ENCODE measurements at regions not wholly inside any gene's neighbourhood (a gene's known extent, or its start where the extent isn't known, plus 50 kb on each side); places are given as distances from the start of the nearest gene placed in this dataset.

DNA sequence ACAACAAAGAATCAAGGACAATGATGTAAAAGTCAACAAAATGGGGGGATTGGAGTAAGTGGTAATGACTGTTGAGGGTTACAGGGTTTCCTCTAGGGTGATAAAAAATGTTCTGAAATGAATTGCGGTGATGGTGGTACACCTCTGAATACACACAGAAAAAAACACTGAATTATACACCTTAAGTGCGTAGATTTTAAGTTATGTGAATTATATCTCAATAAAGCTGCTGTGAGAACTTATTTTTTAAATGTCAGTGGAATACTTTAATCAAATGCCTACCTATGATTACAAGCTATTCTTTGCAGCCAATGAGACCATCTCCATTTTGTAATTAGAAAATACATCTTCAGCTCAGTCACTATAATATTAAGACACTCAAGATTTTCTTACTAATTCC is 53.5 kb downstream of the ZNF608 start:
- DNase-seq (ENCODE audit: low read depth), result no peak

DNA sequence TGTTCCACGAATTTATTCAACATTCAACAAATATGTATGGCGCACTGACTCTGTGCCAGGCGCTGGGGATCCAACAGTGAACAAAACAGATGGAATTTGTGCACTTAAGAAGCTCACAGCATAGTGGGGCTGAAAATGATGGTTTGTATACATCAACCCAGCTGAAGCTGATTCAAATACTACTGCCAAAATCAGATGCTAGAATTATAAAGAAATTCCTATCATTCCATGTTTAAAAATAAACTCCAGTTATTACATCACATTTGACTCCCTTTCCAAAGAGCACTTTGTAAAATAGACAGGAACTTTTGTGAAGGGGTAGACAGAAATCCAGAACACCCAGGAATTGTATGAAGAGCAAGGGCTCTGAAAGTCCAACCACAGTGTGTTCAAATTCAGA is 54.1 kb downstream of the ZNF608 start:
- DNase-seq (ENCODE audit: low read depth), result peak; percentile 11

DNA sequence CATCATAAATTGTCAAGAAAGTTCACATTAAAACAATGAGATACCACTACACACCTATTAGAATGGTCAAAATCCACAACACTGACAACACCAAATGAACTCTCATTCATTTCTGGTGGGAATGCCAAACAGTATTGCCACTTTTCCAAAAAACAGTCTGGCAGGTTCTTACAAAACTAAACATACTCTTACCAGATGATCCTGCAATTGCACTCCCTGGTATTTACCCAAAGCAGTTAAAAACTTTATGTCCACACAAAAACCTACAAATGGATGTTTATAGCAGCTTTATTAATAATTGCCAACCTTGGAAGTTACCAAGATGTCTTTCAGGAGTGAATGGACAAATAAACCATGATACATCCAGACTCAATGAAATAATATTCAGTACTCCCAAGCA is 56.8 kb downstream of the ZNF608 start:
- DNase-seq (ENCODE audit: low read depth), result no peak

DNA sequence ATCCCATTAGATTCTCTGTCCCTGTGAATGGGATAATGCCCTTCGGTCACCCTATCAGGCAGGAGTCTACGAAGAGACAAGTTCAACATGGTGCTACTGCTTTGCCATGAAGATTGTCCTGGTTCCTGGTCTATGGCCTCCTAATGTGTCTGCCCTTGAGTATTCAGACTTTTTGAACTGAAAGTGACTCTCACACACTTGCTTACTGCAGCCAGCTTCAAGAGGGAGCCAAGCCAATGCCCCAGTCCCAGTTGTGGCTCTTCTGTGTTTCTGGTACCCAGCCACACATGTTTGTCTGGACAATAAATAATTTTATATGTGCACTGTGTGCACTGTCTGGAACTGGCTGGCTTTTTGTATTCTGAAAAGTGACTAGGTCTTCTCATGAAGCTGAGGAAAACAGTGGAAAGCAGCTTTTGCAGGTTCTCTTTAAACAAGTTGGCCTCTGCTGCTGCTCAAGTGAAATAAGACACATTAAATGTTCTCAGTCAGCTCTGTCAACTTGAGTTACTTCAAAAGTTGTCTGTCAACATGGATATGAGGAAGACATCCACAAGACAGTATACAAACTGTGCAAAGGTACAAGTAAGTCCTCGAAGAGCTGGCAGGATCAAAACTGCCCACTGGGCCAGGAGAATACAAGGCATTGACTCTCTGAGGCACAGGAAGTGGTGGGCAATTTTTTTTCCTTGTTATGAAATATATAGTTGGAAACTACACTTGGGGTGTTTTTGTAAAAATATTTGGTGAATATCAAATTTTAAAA is 60.0 kb downstream of the ZNF608 start:
- no peak for DNase-seq (ENCODE audit: low read depth)

GRCh38 chr5:124685404-124685930 is 61.0 kb downstream of the ZNF608 start:
- DNase-seq (ENCODE audit: low read depth), result no peak

DNA sequence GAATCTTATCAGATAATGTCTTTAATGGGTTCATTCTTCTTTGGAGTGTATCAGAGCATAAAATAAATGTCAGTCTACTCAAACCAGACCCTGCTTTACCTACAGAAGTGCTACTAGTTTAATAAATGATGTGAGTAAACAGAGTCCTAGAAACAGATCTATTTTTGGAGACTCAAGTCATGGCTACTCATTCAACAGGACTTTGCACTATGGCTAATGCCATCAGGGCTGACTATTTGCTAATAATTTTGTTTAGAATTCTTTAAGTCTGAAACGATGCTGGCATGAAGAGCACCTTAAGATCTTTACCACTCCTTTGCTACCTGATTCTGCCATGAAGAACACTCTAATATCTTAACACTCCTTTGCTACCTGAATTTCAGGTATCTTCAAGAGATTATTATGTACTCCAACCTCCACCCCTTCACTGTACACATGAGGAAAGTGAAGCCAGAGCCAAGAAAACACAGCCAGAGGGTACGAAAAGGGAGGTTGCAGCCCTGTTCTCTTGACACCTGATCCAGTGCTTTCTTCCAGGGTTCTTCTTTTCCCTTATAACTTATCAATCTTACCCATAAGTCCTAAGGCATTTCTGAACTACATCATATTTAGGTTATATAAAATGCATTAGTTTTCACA is 62.4 kb downstream of the ZNF608 start:
- DNase-seq (ENCODE audit: low read depth), result no peak

GRCh38 chr5:124679578-124680199 is 66.8 kb downstream of the ZNF608 start:
- no peak for DNase-seq (ENCODE audit: low read depth)

- no peak for DNase-seq (ENCODE audit: low read depth)
Observed at GRCh38 chr5:124678922-124679519, 67.4 kb downstream of the ZNF608 start.

GRCh38 chr5:124678468-124678867 is 68.0 kb downstream of the ZNF608 start:
- DNase-seq (ENCODE audit: low read depth), result no peak

DNA sequence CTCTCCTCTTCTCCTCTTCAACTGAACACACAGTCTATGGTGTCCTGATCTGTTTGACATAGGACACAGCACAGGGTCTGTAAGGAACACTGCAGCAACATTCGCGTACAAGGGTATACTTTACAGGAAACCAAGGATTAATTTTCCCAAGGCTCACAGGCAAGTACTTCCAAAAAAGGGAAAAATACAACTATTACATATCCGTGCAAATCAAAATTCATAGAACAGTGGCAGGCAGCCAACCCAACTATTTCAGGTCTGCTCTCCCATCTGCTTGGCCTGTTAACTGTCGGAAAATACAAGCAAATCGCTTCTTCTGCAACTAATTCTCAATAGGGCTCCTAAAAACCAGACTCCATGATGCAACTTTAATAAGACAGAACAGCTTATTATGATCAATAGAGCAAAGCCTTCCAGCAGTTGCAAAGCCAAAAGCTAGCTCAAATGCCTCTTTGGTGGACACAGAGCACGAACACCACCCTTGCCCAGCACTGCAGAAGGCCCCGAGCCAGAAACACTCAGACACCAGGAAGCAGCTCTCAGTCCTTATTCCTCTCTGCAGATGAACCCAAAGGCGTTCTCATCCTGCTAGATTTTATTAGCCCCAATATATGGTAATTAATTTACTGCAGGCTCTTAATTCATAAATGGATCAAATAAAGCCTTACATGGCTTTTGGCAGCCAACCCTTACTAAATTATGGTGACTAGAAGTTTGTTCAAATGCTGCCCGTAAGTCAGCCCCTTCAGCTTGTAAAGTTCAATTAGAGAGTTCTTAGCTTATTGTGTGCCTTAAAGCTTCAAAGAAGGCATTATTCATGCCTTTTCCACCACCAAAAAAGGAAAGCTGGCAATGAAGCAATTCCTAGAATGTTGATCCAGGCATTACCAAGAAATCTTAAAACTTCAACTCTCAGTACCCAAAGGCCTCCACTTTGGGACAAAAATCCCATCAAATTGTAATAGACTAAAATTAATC is 68.8 kb downstream of the ZNF608 start:
- peak; percentile 16 for DNase-seq (ENCODE audit: low read depth)

GRCh38 chr5:124675931-124676846 is 70.2 kb downstream of the ZNF608 start:
- no peak for DNase-seq (ENCODE audit: low read depth)

DNA sequence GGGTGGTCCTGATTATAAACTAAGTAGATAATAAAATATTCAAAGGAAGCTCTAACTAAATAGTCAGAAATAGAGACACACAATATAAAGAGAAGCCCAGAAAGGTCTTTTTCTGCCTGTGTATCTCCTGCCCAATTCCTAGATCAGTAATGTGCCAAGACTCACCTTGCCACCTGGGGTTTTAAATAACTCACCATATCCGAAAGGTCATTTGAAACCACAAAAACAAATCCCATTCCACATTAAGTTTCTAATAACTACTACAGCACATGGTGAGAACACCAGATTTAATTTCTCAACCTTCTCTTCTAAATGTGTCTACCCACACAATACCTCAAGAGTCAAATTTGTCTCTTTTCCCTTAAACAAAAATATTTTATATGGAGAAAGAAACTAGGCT is 75.2 kb downstream of the ZNF608 start:
- DNase-seq (ENCODE audit: low read depth), result no peak

DNA sequence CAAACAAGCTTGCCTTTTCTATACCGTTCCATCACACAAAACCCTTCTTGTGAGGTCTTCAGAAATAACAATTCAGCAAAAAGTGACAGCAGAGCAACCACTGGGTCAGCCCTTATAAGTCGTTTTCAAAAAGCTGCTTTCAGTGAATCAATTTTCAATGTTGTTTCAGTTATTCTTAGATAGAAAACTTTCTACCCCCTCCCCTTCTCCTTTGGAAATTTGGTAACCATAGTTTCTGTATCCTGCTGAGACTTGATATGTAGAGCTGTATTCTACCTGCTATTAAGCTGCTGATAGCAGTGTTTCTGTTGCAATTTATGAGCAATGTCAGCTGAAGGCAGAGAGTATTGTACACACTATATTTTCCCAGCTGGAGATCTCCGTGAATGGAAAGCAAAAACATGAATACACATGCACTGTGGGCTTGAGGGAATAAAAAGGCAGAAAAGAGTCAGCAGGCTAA is 75.7 kb downstream of the ZNF608 start:
- no peak for DNase-seq (ENCODE audit: low read depth)

GRCh38 chr5:124669956-124670721 is 76.3 kb downstream of the ZNF608 start:
- DNase-seq (ENCODE audit: low read depth), result no peak

DNA sequence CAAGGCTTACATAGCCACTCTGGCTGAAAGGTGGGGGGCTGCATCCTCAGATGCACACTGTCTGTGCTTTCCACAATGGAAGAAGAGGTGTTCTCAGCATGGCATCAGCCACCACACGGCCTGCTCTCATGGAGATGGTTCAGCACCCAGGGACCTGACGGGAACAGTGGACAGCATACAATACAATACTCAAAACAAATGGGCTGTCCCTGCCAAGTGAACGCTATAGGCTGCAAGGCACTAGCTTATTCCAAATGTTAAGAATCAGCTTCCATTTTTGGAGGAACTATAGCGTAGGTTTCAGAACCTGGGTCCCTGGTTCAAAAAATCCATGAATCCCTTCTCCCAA is 77.2 kb downstream of the ZNF608 start:
- no peak for DNase-seq (ENCODE audit: low read depth)

- no peak for DNase-seq (ENCODE audit: low read depth)
Observed at GRCh38 chr5:124668353-124669299, 77.8 kb downstream of the ZNF608 start.

DNA sequence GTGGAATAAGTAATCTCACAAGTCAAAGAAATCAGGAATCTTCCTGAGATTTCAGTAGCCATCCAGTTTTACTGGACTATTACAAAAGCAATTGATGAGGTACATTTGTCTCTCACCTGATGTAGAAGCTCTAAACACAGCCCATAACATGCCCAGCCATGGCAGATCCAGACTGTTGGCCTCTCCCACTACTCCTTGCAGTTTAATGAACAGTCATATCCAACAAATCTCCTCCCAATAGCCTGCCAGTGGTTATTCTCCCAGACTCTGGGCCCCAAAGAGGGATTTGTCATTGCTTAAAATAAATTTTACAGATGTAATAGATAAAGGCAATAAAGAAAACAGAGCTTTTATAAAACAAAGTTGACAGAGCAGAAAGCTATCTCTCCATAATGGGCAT is 80.8 kb downstream of the ZNF608 start:
- DNase-seq (ENCODE audit: low read depth), result peak; percentile 29

GRCh38 chr5:124665035-124665434 is 81.4 kb downstream of the ZNF608 start:
- DNase-seq (ENCODE audit: low read depth), result peak; percentile 82
